Glomerular endothelial cell (primary cell): ENCODE measurements at regions not wholly inside any gene's neighbourhood (a gene's known extent, or its start where the extent isn't known, plus 50 kb on each side); places are given as distances from the start of the nearest gene placed in this dataset.

Experiments used
- DNase-seq: peaks from one replicate; pipeline ENCODE4 v3.0.0-alpha.2; 2011; ENCODE audit warnings: low read depth, low spot score; ENCODE audit errors: extremely low read depth

- no peak for DNase-seq
These were observed 142.9 kb upstream of the AHR start for GRCh38 chr7:17155529-17155928.

GRCh38 chr7:17158261-17158660, 140.2 kb upstream of the AHR start:
- no peak for DNase-seq

- DNase-seq: no peak
These were observed 138.9 kb upstream of the AHR start for GRCh38 chr7:17159500-17160037.

GRCh38 chr7:17166824-17167379, 131.6 kb upstream of the AHR start:
- no peak for DNase-seq

- DNase-seq: no peak
These were observed 130.0 kb upstream of the AHR start for GRCh38 chr7:17168416-17168815.

GRCh38 chr7:17171427-17171826, 127.0 kb upstream of the AHR start:
- DNase-seq: no peak

- DNase-seq: no peak
These were observed 122.0 kb upstream of the AHR start for GRCh38 chr7:17176371-17177032.

GRCh38 chr7:17178545-17178944, 119.9 kb upstream of the AHR start:
- no peak for DNase-seq

- no peak for DNase-seq
These were observed 117.0 kb upstream of the AHR start for GRCh38 chr7:17181482-17181881.

GRCh38 chr7:17183630-17184328, 114.7 kb upstream of the AHR start:
- DNase-seq: no peak

- no peak for DNase-seq
These were observed 113.4 kb upstream of the AHR start for GRCh38 chr7:17184805-17185689.

GRCh38 chr7:17185690-17186070, 112.8 kb upstream of the AHR start:
- no peak for DNase-seq

GRCh38 chr7:17186745-17187530, 111.5 kb upstream of the AHR start:
- DNase-seq: no peak

- DNase-seq: no peak
These were observed 103.8 kb upstream of the AHR start for GRCh38 chr7:17194656-17195055.

GRCh38 chr7:17195576-17195975, 102.9 kb upstream of the AHR start:
- no peak for DNase-seq

GRCh38 chr7:17205910-17206309, 92.5 kb upstream of the AHR start:
- no peak for DNase-seq

- no peak for DNase-seq
These were observed 92.0 kb upstream of the AHR start for GRCh38 chr7:17206349-17206905.

- peak; percentile 57 for DNase-seq
These were observed 91.2 kb upstream of the AHR start for GRCh38 chr7:17207220-17207619.

- no peak for DNase-seq
These were observed 89.4 kb upstream of the AHR start for GRCh38 chr7:17209101-17209500.

GRCh38 chr7:17211307-17211836, 87.1 kb upstream of the AHR start:
- no peak for DNase-seq
